Kidney capillary endothelial cell (primary cell): ENCODE measurements at regions not wholly inside any gene's neighbourhood (a gene's known extent, or its start where the extent isn't known, plus 50 kb on each side); places are given as distances from the start of the nearest gene placed in this dataset.
"Not testable (repeated sequence)": the region's sequence is repeated elsewhere in the genome, so short reads cannot be mapped to it uniquely, and the experiment has no call there.

Experiments
- DNase-seq: peaks from one replicate; pipeline ENCODE4 v3.0.0-alpha.2; 2018; ENCODE audit warnings: low spot score

DNA sequence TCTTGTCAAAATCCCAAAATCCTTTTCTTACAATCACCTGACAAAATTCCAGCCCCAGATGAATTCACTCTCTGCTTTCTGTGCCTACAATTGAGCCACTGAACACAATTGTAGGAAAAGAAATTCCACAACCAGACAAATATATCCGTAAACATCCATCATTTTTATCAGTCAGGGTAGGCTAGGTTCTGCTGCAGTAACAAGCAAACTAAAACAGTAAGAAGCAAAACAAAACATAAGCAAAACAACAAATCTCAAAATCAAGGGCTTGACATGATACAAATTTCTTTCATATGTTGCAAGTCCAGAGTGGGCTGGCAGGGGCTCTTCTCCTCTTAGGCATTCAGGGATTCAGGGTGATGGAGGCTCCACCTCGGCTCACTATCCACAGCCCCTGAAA, 114.2 kb upstream of the MAN2A1 start:
- no peak for DNase-seq

DNA sequence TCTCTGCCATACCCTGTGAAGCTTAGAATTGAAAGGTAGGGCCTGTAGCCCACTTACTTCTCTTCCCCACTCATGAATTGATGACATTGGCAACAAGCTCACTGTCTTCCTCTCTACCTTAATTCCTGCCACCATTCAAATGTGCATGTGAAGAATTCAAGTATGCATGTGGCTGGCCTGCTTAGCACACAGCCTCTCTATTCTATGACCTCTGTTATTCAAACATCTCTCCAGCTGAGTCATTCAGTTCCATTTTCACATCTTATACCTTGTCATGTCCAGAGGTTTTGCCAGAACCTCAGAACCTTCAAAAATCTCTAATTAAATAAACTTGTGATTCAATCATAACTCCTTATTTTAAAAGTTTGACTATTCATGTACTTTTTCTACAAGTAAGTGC, 114.7 kb upstream of the MAN2A1 start:
- no peak for DNase-seq

DNA sequence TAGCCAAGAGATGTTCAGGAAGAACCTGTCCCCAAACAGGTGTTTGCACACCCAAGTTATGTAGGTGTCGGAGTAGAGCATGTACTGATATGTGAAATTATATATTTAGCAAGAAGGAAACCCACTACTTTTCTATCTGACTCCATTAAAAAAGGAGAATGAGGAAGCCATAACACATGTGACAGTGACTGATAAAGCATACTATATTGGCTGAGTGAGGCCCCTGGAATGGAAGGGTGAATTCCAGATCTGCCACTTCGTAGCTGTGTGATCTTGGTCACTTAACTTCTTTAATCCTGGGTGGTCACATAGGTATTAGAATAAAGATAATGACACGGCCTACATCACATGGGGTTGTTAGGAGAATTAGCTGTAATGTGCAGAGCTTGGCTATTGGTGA, 116.0 kb upstream of the MAN2A1 start:
- DNase-seq = no peak

DNA sequence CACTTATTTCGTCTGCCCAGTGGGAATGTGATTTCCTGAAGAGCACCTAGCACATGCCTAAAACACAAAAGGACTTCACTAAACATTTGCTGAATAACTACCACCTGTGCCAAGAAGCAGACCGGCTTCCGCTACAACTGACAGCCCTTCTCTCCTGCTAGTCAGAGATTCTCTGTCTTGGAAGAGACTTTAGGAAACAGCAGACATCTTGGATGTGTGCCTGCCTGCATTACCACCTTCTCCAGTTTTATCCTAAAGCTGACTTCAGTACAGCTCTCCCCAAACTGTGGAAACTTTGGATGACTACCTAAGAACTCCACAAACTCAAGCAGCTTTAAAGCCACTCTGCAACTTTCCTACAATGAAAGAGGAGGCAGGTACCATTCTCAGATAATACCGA, 116.5 kb upstream of the MAN2A1 start:
- DNase-seq = no peak

DNA sequence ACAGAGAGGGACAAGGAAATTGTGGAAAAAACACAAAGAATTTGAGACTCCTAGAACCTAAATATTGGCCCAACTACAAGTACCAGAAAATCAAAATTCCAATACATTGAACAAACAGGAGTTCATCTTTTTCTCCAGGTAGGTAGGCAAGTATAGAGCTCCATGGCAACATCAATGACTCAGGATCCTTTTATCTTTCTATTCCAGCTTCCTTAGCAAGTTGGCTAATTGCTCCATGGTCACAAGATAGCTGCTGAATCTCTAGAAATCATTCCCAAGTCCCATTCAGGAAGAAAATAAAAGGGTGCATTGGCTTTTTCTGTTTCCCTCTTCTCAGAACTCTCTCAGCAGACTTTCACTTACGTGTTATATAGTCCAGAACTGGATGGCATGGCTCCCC, 117.9 kb upstream of the MAN2A1 start:
- DNase-seq = no peak

DNA sequence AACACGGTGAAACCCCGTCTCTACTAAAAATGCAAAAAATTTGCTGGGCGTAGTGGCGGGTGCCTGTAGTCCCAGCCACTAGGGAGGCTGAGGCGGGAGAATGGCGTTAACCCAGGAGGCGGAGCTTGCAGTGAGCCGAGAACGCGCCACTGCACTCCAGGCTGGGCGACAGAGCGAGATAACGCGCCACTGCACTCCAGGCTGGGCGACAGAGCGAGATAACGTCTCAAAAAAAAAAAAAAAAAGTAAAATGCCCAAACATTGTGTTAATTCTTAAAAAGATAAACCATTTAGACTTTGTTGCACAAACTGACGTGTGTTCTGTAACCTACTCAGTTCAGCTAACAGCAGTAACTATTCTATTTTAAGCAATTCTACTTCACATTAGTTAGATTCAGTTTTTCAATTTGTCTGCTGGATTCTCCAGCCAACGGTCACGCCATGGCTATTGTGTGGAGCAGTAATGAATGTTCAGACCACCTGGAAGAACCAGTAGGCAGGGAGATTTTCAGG, 119.3 kb upstream of the MAN2A1 start:
- DNase-seq = no peak

DNA sequence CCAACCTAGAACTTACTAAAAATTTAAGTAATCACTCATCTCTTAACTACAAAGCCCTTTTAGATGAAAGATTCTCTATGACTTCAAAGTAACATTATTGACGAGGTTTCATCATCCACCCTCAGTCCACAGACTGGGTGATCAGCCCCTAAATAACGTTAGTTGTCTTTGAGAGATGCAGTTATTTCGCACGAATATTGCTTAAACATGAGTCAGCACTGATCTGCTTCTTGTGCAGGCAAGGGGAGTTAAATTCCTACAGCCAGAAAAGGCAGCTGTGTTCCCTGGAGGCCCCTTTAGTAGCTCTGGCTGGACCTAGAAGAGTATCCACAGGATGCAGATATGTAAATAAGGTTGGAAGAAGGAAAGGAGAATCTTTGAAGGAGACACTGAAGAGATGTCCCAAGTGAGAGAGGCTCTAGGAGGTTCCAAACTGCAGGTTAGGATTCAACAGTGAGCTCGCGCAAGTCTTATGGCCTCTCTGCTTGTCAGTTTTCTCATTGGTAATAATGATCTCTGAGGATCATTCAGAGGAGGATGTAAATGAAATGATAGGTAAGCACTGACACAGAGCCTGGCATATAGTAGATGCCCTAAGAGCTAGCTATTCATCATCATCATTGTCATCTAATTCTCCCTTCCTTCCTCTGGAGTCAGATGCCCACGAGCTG, 122.2 kb upstream of the MAN2A1 start:
- no peak for DNase-seq

DNA sequence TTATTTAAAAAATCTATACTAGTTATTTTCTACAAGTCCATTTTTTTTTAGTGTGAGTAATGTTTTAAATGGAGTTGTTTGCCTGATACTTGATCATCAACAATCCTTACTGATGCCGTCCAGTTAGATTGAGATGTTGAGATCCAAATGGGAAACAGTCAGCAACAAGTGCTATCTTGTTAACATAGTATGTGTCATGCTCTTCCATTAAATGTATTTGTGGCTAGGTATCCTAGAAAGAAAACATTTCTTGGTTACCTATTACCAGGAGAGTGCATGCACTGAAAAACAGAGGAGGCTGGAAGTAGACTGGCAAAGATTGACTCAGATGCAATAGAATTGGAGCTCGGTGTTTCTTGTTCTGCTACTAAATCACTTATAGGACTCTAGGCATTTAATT, 123.4 kb upstream of the MAN2A1 start:
- no peak for DNase-seq

DNA sequence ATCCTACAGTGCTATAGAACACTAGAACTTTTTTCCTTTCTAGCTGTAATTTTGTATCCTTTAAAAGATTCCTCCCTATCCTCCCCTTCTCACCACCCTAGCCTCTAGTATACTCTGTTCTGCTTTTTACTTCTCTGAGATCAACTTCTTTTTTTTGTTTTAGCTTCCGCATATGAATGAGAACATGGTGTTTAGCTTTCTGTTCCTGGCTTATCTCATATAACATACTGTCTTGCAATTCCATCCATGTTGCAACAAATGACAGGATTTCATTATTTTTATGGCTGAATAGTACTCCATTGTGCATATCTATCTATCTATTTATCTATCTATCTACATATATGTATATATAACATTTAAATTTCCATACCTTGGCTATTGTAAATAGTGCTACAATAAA, 126.0 kb upstream of the MAN2A1 start:
- no peak for DNase-seq

DNA sequence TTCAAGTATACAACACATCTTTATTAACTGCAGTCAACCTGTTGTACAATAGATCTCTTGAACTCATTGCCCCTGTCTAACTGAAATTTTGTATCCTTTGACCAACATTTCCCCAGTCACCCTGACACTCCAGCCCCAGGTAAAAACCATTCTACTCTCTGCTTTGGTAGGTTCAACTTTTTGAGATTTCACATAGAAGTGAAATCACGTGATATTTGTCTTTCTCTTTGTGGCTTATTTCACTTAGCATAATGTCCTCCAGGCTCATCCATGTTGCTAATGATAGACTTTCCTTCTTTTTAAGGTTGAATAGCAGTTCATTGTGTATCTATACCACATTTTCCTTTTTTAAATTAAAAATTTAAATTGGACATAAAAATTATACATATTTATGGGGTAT, 126.5 kb upstream of the MAN2A1 start:
- no peak for DNase-seq

DNA sequence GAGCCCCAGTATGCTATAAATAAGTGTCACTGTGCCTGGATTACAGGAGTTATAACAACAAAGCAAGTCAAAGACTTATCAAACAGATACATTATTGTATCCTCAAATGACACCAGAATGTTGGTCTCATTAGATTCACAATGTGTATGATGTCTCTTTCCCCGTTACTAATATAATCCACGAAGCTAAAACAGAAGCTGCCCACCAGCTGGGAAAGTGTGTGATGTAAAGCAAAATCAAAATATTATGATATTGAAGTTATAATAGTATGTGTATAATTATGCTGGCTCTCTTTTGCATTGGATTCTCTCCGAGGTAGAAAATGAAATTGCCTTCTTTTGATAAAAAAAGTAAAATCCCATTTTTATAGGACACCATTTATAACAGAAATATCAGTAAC, 127.3 kb upstream of the MAN2A1 start:
- DNase-seq = no peak

DNA sequence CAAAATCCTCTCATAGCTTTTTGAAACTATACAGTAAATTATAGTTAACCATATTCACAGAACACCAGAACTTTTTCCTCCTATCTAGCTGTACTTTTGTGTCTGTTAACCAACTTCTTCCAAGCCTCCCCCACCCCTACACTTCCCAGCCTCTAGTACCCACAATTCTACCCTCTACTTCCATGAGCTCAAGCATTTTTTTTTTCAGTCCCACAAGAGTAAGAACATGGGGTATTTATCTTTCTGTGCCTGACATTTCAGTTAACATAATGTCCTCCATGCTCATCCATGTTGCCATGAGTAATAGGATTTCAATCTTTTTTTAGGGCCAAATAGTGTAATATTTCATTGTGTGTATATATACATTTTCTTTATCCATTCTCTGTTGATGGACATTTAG, 128.3 kb upstream of the MAN2A1 start:
- no peak for DNase-seq

DNA sequence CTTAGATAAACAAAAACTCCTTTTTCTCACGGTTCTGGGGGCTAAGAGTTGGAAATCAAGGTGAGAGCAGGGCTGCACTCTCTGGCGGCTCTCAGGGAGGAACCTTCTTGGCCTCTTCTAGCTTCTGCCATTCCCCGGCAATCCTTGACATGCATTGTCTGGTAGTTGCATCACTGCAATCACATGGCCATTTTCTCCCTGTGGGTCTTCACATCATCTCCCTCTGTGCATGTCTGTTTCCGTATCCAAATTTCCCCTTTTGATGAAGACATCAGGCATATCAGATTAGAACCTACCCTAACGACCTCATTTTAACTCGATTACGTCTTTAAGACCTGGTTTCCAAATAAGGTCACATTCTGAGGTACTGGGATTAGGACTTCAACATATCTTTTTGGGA, 129.2 kb upstream of the MAN2A1 start:
- no peak for DNase-seq

DNA sequence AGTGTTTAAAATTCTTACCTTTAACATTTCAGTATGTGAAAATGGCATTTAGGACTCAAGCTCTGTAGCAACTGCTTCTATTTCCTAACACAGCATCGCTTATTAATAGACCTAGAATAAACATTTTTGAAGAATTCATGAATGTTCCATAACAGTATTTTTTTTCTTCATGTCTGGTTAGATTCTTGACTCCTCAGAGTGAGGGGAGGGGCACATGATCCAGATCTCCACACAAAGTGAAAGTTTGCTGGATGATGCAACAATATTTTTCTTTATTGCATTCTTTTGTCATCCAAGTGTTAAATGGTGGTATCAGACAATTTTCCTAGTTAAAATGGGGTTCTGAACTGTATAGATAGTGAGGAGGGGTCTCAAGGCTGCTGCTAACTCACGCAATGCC, 130.8 kb upstream of the MAN2A1 start:
- DNase-seq = no peak

DNA sequence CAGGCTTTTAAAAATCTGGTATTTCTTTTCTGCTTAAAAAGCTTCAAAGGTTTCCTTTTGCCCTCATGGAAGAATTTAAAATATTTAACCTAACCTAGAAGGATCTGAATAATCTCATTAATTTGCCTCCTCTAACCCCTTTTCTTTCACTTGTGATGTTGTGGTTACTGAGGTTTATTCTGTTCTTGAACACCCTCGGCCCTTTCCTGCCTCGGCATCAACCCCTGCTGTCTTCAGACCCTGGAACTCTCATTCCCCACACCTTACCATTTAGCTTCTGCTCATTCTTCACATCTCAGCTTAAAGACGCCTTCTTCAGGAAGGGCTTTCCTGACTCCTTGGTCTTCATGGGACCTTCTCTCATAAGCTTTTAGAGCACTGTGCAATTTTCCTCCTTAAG, 131.4 kb upstream of the MAN2A1 start:
- DNase-seq = no peak

DNA sequence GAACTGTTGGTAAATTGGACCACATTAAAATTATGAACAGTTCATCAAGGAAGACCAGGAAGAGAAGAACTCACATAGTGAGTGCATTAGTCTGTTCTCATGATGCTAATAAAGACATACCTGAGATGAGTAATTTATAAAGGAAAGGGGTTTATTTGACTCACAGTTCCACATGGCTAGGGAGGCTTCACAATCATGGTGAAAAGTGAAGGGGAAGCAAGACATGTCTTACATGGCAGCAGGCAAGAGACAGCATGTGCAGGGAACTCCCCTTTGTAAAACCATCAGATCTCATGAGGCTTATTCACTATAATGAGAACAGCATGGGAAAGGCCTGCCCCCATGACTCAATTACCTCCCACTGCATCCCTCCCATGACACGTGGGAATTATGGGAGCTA, 135.9 kb upstream of the MAN2A1 start:
- no peak for DNase-seq

DNA sequence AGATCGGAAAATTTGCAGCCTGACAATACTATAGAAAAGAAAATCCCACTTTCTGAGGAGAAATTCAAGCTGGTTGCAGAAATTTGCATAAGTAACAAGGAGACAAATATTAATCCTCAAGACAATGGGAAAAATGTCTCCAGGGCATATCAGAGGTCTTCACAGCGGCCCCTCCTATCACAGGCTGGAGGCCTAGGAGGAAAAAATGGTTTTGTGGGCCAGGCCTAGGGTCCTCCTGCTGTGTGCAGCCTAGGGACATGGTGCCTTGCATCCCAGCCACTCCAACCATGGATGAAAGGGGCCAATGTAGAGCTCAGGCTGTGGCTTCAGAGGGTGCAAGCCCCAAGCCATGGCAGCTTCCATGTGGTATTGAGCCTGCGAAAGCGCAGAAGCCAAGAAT, 138.5 kb upstream of the MAN2A1 start:
- DNase-seq = not testable (repeated sequence)

DNA sequence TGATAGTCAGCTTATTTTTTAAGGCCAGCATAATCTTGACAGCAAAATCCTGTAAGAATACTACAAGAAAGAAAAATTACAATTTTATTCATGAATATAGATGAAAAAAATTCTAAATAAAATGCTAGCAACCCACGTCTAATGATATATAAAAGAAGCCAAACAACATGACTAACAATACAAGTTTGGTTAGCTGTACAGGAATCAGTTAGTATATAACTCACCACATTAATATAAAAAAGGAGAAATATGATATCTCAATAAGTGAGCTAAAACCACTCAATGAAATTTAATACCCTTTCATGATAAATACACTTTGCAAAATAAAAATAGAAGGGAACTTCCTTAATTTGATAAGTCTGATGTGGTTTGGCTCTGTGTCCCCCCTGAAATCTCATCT, 139.7 kb upstream of the MAN2A1 start:
- DNase-seq = no peak

DNA sequence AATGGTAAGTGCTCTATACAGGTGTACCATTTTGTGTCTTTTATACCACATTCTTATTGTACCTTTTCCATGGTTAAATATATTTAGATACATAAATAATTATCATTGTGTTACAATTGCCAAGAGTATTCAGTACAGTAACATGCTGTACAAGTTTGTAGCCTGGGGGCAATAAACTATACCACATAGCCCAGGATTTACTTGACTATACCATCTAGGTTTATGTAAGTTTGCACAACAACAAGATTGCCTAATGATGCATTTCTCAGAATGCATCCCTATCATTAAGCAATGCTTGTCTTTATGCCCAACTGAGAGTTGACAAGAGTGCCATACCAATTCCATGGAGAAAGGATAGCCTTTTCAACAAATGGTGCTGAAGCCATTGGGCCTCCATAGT, 136.7 kb upstream of the PJA2 start:
- DNase-seq = no peak

DNA sequence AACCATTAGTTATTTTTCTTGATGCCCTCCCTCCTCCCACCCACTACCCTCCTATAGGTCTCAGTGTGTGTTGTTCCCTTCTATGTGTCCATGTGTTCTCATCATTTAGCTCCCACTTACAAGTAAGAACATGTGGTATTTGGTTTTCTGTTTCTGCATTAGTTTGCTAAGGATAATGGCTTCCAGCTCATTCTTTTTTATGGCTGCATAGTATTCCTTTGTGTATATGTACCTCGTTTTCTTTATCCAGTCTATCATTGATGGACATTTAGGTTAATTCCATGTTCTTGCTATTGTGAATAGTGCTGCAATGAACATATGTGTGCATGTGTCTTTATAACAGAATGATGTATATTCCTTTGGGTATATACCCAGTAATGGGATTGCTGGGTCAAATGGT, 135.1 kb upstream of the PJA2 start:
- not testable (repeated sequence) for DNase-seq

DNA sequence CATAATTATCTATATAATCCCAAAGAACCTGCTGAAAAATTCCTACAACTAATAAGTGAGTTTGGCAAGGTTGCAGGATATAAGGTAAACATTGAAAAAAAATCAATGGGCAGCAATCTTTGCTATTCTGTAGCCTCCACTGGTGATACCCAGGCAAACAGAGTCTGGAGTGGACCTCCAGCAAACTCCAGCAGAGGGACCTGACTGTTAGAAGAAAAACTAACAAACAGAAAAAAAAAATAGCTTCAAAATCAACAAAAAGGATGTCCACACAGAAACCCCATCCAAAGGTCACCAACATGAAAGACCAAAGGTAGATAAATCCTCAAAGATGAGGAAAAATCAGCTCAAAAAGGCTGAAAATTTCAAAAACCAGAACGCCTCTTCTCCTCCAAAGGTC, 128.9 kb upstream of the PJA2 start:
- DNase-seq = not testable (repeated sequence)

DNA sequence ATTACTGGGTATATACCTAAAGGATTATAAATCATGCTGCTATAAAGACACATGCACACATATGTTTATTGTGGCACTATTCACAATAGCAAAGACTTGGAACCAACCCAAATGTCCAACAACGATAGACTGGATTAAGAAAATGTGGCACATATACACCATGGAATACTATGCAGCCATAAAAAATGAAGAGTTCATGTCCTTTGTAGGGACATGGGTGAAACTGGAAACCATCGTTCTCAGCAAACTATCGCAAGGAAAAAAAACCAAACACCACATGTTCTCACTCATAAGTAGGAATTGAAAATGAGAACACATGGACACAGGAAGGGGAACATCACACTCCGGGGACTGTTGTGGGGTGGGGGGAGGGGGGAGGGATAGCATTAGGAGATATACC, 125.3 kb upstream of the PJA2 start:
- DNase-seq = not testable (repeated sequence)

DNA sequence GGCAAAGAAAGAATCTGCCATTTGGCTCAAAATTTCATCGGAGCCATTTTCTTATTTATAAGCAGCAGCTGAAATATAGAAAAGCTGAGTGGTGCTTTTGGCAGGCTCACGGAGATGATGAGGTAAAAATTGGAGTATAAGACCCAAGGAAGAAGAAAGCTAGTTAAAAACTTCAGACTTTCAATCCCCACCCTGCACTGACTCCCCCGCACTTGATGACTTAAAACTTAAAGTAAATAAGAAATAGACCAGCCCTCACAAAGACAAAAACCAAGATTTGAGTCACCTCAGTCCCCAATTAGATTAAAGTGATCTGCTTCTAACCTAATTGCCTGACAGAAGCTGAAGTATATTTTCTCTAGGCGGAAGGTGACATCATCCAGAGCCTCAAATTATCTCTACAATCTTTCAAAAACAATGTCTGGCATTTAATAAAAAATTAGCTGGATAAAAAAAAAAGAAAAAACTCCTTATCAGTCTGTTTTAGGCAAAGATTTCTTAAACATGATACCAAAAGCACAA, 124.0 kb upstream of the PJA2 start:
- DNase-seq = no peak

DNA sequence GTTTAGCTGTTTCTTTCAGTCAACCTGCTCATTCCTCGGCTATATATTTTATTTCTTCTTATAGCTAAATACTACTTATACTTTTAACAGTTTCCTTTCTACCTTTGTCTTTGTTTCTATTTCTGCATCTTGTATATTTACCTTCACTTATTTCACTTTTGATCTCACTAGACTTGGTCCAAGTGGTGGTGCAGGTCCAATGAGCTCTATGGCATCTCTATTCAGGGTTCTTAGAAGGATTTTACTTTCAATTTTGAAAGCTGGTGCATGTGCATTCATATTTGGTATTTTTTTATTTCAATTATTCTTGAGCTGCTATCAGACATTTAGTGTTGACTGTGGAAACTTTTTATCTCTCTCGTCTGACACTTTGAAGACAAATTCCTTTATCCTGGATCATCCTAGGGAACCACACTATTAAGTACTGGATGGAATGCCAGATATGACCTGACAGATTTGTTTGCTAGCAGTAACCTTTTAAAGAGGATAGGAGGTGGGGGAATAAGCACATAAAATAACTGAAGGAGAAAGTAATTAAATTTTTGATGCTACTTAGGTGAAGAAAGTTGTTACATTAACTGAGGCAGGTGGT, 123.1 kb upstream of the PJA2 start:
- no peak for DNase-seq
